ENCODE measurements at regions not wholly inside any gene's neighbourhood (a gene's known extent, or its start where the extent isn't known, plus 50 kb on each side); places are given as distances from the start of the nearest gene placed in this dataset.

DNA sequence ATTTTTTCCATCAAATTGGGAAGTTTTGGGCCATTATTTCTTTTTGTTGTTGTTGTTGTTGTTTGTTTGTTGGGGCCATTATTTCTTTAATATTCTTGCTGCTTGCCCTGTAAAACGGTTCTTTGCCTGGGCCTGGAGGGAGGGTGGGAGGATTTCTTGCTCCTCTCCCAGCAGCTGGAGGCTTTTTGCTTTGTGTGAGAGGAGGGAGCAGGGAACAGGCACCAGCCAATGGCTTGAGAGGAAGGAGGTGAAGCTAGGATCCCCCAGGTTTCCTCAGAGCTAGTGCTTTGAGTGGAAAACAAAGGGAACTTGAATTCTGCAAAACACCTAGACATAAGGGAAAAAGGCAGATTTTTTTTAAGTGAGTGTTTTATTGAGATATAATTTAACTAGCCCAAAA, 61.2 kb upstream of the DNAJC19 start:
- no peak for DNase-seq

- DNase-seq, result no peak
These were observed 50.5 kb upstream of the DNAJC19 start for GRCh38 chr3:181040030-181040429.

Measured in DMS79 (cell line).